ENCODE measurements at regions not wholly inside any gene's neighbourhood (a gene's known extent, or its start where the extent isn't known, plus 50 kb on each side); places are given as distances from the start of the nearest gene placed in this dataset.

- Histone ChIP-seq H3K4me1 (ENCODE audit: control insufficient read depth, insufficient read depth, low read length) (no peaks in the 10 kb centered on the region), H3K14ac (replicated peaks; ENCODE audit: low read depth, low read length) (no peak overlapping the region), H2AFZ (replicated peaks; ENCODE audit: low read length, poor library complexity) (no peak overlapping the region), H3K56ac (ENCODE audit: extremely low read depth, insufficient read depth, low read length) (no peak overlapping the region), H3K4ac (ENCODE audit: low read depth, low read length) (no peak overlapping the region), H3K4me3 (ENCODE audit: insufficient read depth, low read depth, low read length) (no peak overlapping the region), H3K27ac (ENCODE audit: insufficient read depth, low read length) (no peak overlapping the region), H2BK5ac (ENCODE audit: low read depth, low read length, poor library complexity, severe bottlenecking) (no peak overlapping the region), H2AK5ac (ENCODE audit: low read depth, low read length) (no peak overlapping the region), H3K27me3 (ENCODE audit: control insufficient read depth, insufficient read depth, low read length) (no peaks in the 10 kb centered on the region), H3K9me3 (ENCODE audit: control insufficient read depth, insufficient read depth, low read length) (no peaks in the 10 kb centered on the region), H3K4me2 (ENCODE audit: low read depth, low read length) (no peak overlapping the region), H4K91ac (ENCODE audit: insufficient read depth, low read depth, low read length) (no peak overlapping the region), H2BK20ac (ENCODE audit: low read depth, low read length) (no peak overlapping the region), H2AK9ac (replicated peaks; ENCODE audit: low read depth, low read length, poor library complexity) (no peak overlapping the region), H2BK15ac (ENCODE audit: low read depth, low read length) (no peak overlapping the region), H3K79me1 (ENCODE audit: low read depth in 1 of 2, low read length in 2 of 2) (no peaks in the 10 kb centered on the region), H4K8ac (ENCODE audit: low read depth in 2 of 2, low read length in 2 of 2) (no peak overlapping the region), H3K9me1 (ENCODE audit: insufficient read depth, low read length) (no peaks in the 10 kb centered on the region), H4K5ac (ENCODE audit: low read depth, low read length) (no peak overlapping the region), H2BK120ac (ENCODE audit: low read depth, low read length) (no peak overlapping the region), H3K23ac (ENCODE audit: low read depth, low read length) (no peak overlapping the region), H3K36me3 (ENCODE audit: control insufficient read depth, insufficient read depth, low read length) (no peaks in the 10 kb centered on the region), H3K18ac (ENCODE audit: low read depth, low read length) (no peak overlapping the region), H4K20me1 (ENCODE audit: insufficient read depth, low read length) (no peaks in the 10 kb centered on the region), H3K9ac (ENCODE audit: low read depth, low read length) (no peak overlapping the region)
- TF ChIP-seq USF2 (IDR thresholded peaks at IDR 0.05; ENCODE audit: low read depth, low read length) (no peak), POLR2A (IDR thresholded peaks at IDR 0.05; ENCODE audit: low read depth, low read length) (no peak), CHD1 (IDR thresholded peaks at IDR 0.05; ENCODE audit: low read depth, low read length) (no peak), RAD21 (IDR thresholded peaks at IDR 0.05; ENCODE audit: low read length) (no peak), ELK1 (IDR thresholded peaks at IDR 0.05; ENCODE audit: borderline replicate concordance, low read depth, low read length) (no peak), NFE2L2 (IDR thresholded peaks at IDR 0.05; ENCODE audit: low read depth, low read length) (no peak), CTCF (conservative IDR thresholded peaks at IDR 0.05; ENCODE audit: low read depth, low read length) (no peak), MAZ (IDR thresholded peaks at IDR 0.05; ENCODE audit: borderline replicate concordance, low read depth, low read length) (no peak), FOS (IDR thresholded peaks at IDR 0.05; ENCODE audit: low read depth, low read length) (no peak), CEBPB (IDR thresholded peaks at IDR 0.05; ENCODE audit: low read depth, low read length) (no peak), RFX5 (IDR thresholded peaks at IDR 0.05; ENCODE audit: low read depth, low read length) (no peak), MAFK (IDR thresholded peaks at IDR 0.05; ENCODE audit: low read depth, low read length) (no peak), MXI1 (IDR thresholded peaks at IDR 0.05; ENCODE audit: borderline replicate concordance, low read depth, low read length) (no peak), RCOR1 (IDR thresholded peaks at IDR 0.05; ENCODE audit: insufficient replicate concordance, low read length) (no peak), BHLHE40 (IDR thresholded peaks at IDR 0.05; ENCODE audit: low read depth, low read length) (no peak), SMC3 (IDR thresholded peaks at IDR 0.05; ENCODE audit: low read depth, low read length) (no peak)
- dilution Hi-C loops (cut with HindIII; ENCODE audit: low sequenced_read_pairs, unreplicated experiment), result no loop called here
- POLR2A ChIA-PET (ENCODE audit: unreplicated experiment), result no interaction called here
- CTCF ChIA-PET, result interaction anchor here (0.7 kb wide), 1 partner anchor 930 kb away, joined by 5 read pairs; no protein-coding TSS in a partner anchor
- DNase-seq (no peak), ATAC-seq (ENCODE audit: low read depth) (no peak)
- no TSS peak for BruUV-seq (replicated peaks)
- WGBS, 2 experiments (ENCODE audit: extremely low coverage in 2 of 2, insufficient read length in 1 of 2), result no CpG with 5 or more reads among the region's 2 CpGs
- intact Hi-C loops (cut with micrococcal nuclease), result no loop called here
- in situ Hi-C loops (cut with MboI; ENCODE audit: low sequenced_read_pairs), result no loop called here
Observed at GRCh38 chr5:35372482-35372881, 142.2 kb upstream of the PRLR start.

Measured in IMR-90 (cell line).